Parathyroid adenoma (tissue), 2 donors: ENCODE measurements at regions not wholly inside any gene's neighbourhood (a gene's known extent, or its start where the extent isn't known, plus 50 kb on each side); places are given as distances from the start of the nearest gene placed in this dataset.

Experiments used
- H2AFZ ChIP-seq: fragments of 300-600 bp; sonication (generic); one replicate; pipeline ENCODE4 v1.7.0; 2017; ENCODE audit warnings: antibody characterized with exemption, mild to moderate bottlenecking
- H3K27ac ChIP-seq: fragments of 300-600 bp; sonication (generic); one replicate; pipeline ENCODE4 v1.7.0; 2017
- H3K27me3 ChIP-seq: fragments of 300-600 bp; sonication (generic); one replicate; pipeline ENCODE4 v1.7.0; 2017; ENCODE audit warnings: low read length; ENCODE audit not compliant: control insufficient read depth, insufficient read depth
- H3K36me3 ChIP-seq: fragments of 300-600 bp; sonication (generic); one replicate; pipeline ENCODE4 v1.7.0; 2017; ENCODE audit warnings: low read length; ENCODE audit not compliant: control insufficient read depth, insufficient read depth
- H3K4me1 ChIP-seq: fragments of 300-600 bp; sonication (generic); one replicate; pipeline ENCODE4 v1.7.0; 2017; ENCODE audit warnings: control low read depth
- H3K4me2 ChIP-seq: fragments of 300-600 bp; sonication (generic); one replicate; pipeline ENCODE4 v1.7.0; 2017; ENCODE audit warnings: low read length
- H3K4me3 ChIP-seq: fragments of 300-600 bp; sonication (generic); one replicate; pipeline ENCODE4 v1.7.0; 2017; ENCODE audit warnings: low read depth, low read length
- H3K79me2 ChIP-seq: fragments of 300-600 bp; sonication (generic); one replicate; pipeline ENCODE4 v1.7.0; 2017; ENCODE audit warnings: control low read depth
- H3K9ac ChIP-seq: fragments of 300-600 bp; sonication (generic); one replicate; pipeline ENCODE4 v1.7.0; 2017; ENCODE audit warnings: mild to moderate bottlenecking
- H3K9me3 ChIP-seq: fragments of 300-600 bp; sonication (generic); one replicate; pipeline ENCODE4 v1.7.0; 2017; ENCODE audit warnings: low read length; ENCODE audit not compliant: control insufficient read depth
- CTCF ChIP-seq: fragments of 300-600 bp; sonication (generic); IDR thresholded peaks from one replicate; pipeline ENCODE4 v1.7.0; 2017; ENCODE audit warnings: antibody characterized with exemption, mild to moderate bottlenecking
- donor health status: primary hyperparathyroidism.

GRCh38 chr1:198969981-198970380, 331.1 kb downstream of the PTPRC start:
- no peaks in the 10 kb centered on the region for H3K9me3 ChIP-seq
- no peaks in the 10 kb centered on the region for H3K27me3 ChIP-seq
- H3K79me2 ChIP-seq = no peaks in the 10 kb centered on the region
- no peak overlapping the region for H3K27ac ChIP-seq
- H2AFZ ChIP-seq = no peak overlapping the region
- H3K36me3 ChIP-seq = no peaks in the 10 kb centered on the region
- no peak overlapping the region for H3K9ac ChIP-seq
- H3K4me1 ChIP-seq = no peaks in the 10 kb centered on the region
- no peak overlapping the region for H3K4me3 ChIP-seq
- H3K4me2 ChIP-seq = no peak overlapping the region
- TF ChIP-seq CTCF = no peak

GRCh38 chr1:198970916-198971315, 332.1 kb downstream of the PTPRC start:
- H3K4me1 ChIP-seq = no peaks in the 10 kb centered on the region
- no peaks in the 10 kb centered on the region for H3K27me3 ChIP-seq
- H2AFZ ChIP-seq = no peak overlapping the region
- no peaks in the 10 kb centered on the region for H3K79me2 ChIP-seq
- H3K4me2 ChIP-seq = no peak overlapping the region
- no peak for TF ChIP-seq CTCF
- no peaks in the 10 kb centered on the region for H3K36me3 ChIP-seq
- no peak overlapping the region for H3K4me3 ChIP-seq
- no peak overlapping the region for H3K9ac ChIP-seq
- no peaks in the 10 kb centered on the region for H3K9me3 ChIP-seq
- H3K27ac ChIP-seq = no peak overlapping the region

- no peak overlapping the region for H3K9ac ChIP-seq
- H3K36me3 ChIP-seq = no peaks in the 10 kb centered on the region
- no peak overlapping the region for H3K4me3 ChIP-seq
- H3K79me2 ChIP-seq = no peaks in the 10 kb centered on the region
- H3K9me3 ChIP-seq = no peaks in the 10 kb centered on the region
- TF ChIP-seq CTCF = no peak
- H3K4me1 ChIP-seq = no peaks in the 10 kb centered on the region
- H3K27me3 ChIP-seq = no peaks in the 10 kb centered on the region
- H3K27ac ChIP-seq = no peak overlapping the region
- H2AFZ ChIP-seq = no peak overlapping the region
- no peak overlapping the region for H3K4me2 ChIP-seq
Measured at GRCh38 chr1:198977909-198978308, 339.1 kb downstream of the PTPRC start.

GRCh38 chr1:198978523-198978922, 339.7 kb downstream of the PTPRC start:
- Histone ChIP-seq H3K79me2 (no peaks in the 10 kb centered on the region), H3K9ac (no peak overlapping the region), H2AFZ (no peak overlapping the region), H3K36me3 (no peaks in the 10 kb centered on the region), H3K4me1 (no peaks in the 10 kb centered on the region), H3K4me3 (no peak overlapping the region), H3K4me2 (no peak overlapping the region), H3K27me3 (no peaks in the 10 kb centered on the region), H3K9me3 (no peaks in the 10 kb centered on the region), H3K27ac (no peak overlapping the region)
- no peak for TF ChIP-seq CTCF

GRCh38 chr1:198986036-198986435, 347.2 kb downstream of the PTPRC start:
- H3K4me1 ChIP-seq = no peaks in the 10 kb centered on the region
- no peaks in the 10 kb centered on the region for H3K36me3 ChIP-seq
- no peak overlapping the region for H3K4me3 ChIP-seq
- H3K79me2 ChIP-seq = no peaks in the 10 kb centered on the region
- H3K4me2 ChIP-seq = no peak overlapping the region
- no peak for TF ChIP-seq CTCF
- H3K9me3 ChIP-seq = no peaks in the 10 kb centered on the region
- H3K27ac ChIP-seq = no peak overlapping the region
- H3K27me3 ChIP-seq = no peaks in the 10 kb centered on the region
- no peak overlapping the region for H3K9ac ChIP-seq
- no peak overlapping the region for H2AFZ ChIP-seq
